GM23338 (cell line): ENCODE measurements at regions not wholly inside any gene's neighbourhood (a gene's known extent, or its start where the extent isn't known, plus 50 kb on each side); places are given as distances from the start of the nearest gene placed in this dataset.
A peak's percentile ranks its signal among the peaks of the same experiment; 100 is the strongest.

Source experiments
- ATAC-seq: fragments of 200-7000 bp; cut with Tn5 transposase; 3 replicates; pipeline ENCODE4 v1.9.1; 2020
- DNase-seq: peaks from one replicate; pipeline ENCODE4 v3.0.0-alpha.2; 2015; ENCODE audit warnings: low spot score
- H2AFZ ChIP-seq: fragments of 200-600 bp; sonication (generic); 2 replicates; pipeline ENCODE4 v1.8.0; 2016; ENCODE audit warnings: antibody characterized with exemption, mild to moderate bottlenecking, moderate library complexity
- H3F3A ChIP-seq: fragments of 200-600 bp; sonication (generic); replicated peaks from 2 replicates; pipeline ENCODE4 v1.8.0; 2017; ENCODE audit warnings: antibody characterized with exemption, mixed run types, low read depth
- H3K27ac ChIP-seq: fragments of 200-600 bp; sonication (generic); 2 replicates; pipeline ENCODE4 v1.6.1; 2016; ENCODE audit warnings: low read depth
- H3K27me3 ChIP-seq: fragments of 200-600 bp; sonication (generic); 2 replicates; pipeline ENCODE4 v1.8.0; 2016; ENCODE audit warnings: mild to moderate bottlenecking, mixed run types, moderate library complexity; ENCODE audit not compliant: insufficient read depth
- H3K36me3 ChIP-seq: fragments of 200-600 bp; sonication (generic); 2 replicates; pipeline ENCODE4 v1.8.0; 2016; ENCODE audit warnings: mild to moderate bottlenecking; ENCODE audit not compliant: insufficient read depth
- H3K4me1 ChIP-seq: fragments of 200-600 bp; sonication (generic); 2 replicates; pipeline ENCODE4 v1.8.0; 2016; ENCODE audit warnings: mild to moderate bottlenecking, moderate library complexity; ENCODE audit not compliant: insufficient read depth
- H3K4me2 ChIP-seq: fragments of 200-600 bp; sonication (generic); 2 replicates; pipeline ENCODE4 v1.7.1; 2017; ENCODE audit warnings: mixed run types
- H3K4me3 ChIP-seq: fragments of 200-600 bp; sonication (generic); 2 replicates; pipeline ENCODE4 v1.6.1; 2016; ENCODE audit warnings: mixed run types
- H3K79me2 ChIP-seq: fragments of 200-600 bp; sonication (generic); replicated peaks from 2 replicates; pipeline ENCODE4 v1.8.0; 2017; ENCODE audit warnings: mild to moderate bottlenecking; ENCODE audit not compliant: insufficient read depth
- H3K9me2 ChIP-seq: fragments of 200-600 bp; sonication (generic); 2 replicates; pipeline ENCODE4 v1.8.0; 2017; ENCODE audit not compliant: insufficient read depth
- H4K20me1 ChIP-seq: fragments of 200-600 bp; sonication (generic); replicated peaks from 2 replicates; pipeline ENCODE4 v1.8.0; 2017; ENCODE audit warnings: mild to moderate bottlenecking; ENCODE audit not compliant: insufficient read depth
- H3K27ac Mint-ChIP-seq: 2 replicates; pipeline ENCODE4 v1.8.0; 2020; ENCODE audit warnings: inconsistent platforms, mild to moderate bottlenecking, moderate library complexity, mixed read lengths
- H3K27me3 Mint-ChIP-seq: 3 replicates; pipeline ENCODE4 v1.8.0; 2022; ENCODE audit warnings: low read depth, mild to moderate bottlenecking, moderate library complexity, mixed read lengths, inconsistent platforms; ENCODE audit not compliant: insufficient read depth, poor library complexity
- H3K36me3 Mint-ChIP-seq: 3 replicates; pipeline ENCODE4 v1.8.0; 2021; ENCODE audit warnings: low read depth, mild to moderate bottlenecking, inconsistent platforms, moderate library complexity, mixed read lengths
- H3K4me1 Mint-ChIP-seq: 3 replicates; pipeline ENCODE4 v1.8.0; 2020; ENCODE audit warnings: mild to moderate bottlenecking, inconsistent platforms, mixed read lengths
- H3K4me3 Mint-ChIP-seq: 3 replicates; pipeline ENCODE4 v1.8.0; 2021; ENCODE audit warnings: moderate library complexity, mild to moderate bottlenecking, inconsistent platforms, mixed read lengths
- H3K9me3 Mint-ChIP-seq: 3 replicates; pipeline ENCODE4 v1.8.0; 2020; ENCODE audit warnings: moderate library complexity, mild to moderate bottlenecking, inconsistent platforms, mixed read lengths
- EZH2 ChIP-seq: fragments of 200-600 bp; sonication (generic); IDR thresholded peaks from one replicate; pipeline ENCODE4 v1.8.0; 2017; ENCODE audit warnings: antibody characterized with exemption, mild to moderate bottlenecking, low read depth; ENCODE audit not compliant: unreplicated experiment
- EZH2phosphoT487 ChIP-seq: fragments of 200-600 bp; sonication (generic); IDR thresholded peaks from one replicate; pipeline ENCODE4 v1.8.1; 2018; ENCODE audit warnings: antibody characterized with exemption; ENCODE audit not compliant: unreplicated experiment
- JUNB ChIP-seq: IDR thresholded peaks from one replicate; pipeline ENCODE4 v1.6.1; 2016; ENCODE audit warnings: antibody characterized with exemption; ENCODE audit not compliant: unreplicated experiment
- TF ChIP-seq, protein P1 (sequence below), 2 experiments: fragments of 200-600 bp in 1 of 2; sonication (generic) in 1 of 2; conservative IDR thresholded peaks; 2 replicates each; pipeline versions ENCODE4 v1.5.1 to v1.6.1; 2016 to 2017; ENCODE audit warnings: antibody characterized with exemption in 2 of 2, low read depth in 2 of 2, mild to moderate bottlenecking in 2 of 2, moderate library complexity in 1 of 2
- TF ChIP-seq, protein P2 (sequence below): IDR thresholded peaks from one replicate; pipeline ENCODE4 v1.6.1; 2018; ENCODE audit warnings: antibody characterized with exemption; ENCODE audit not compliant: unreplicated experiment

DNA sequence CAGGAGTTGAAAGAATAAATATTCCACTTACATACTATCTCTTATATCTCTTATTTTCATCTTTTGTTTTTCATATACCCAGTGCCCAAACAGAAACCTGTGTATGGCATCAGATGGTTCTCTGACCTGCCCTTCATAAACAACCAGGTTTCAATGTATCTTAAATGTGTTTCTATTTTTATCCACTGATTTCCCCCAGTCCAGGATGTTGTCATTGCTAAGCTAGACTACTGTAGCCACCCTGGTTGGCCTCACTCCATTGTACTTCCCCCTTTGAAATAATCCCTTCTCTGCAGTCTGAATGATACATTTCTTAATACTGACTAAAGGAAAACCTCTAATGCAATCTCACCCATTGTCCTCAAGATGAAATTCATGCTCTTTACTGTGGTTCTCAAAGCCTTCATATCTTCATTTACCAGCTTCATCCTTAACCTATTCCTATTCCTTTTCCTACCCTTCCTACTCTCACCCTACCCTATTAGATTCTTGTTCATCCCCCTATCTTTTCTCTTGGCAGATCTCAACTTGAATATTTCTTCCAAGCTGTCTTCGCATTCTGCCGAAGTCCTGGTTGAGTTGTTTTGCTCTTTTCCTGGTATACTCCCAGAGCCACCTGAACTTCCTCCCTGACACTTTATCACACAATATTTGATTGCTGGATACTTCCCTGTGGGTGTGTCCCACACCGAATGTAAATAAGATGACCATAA lies 312.4 kb downstream of the FOXG1 start:
- Mint-ChIP-seq H3K4me3 (no peak overlapping the region), H3K36me3 (no peaks in the 10 kb centered on the region), H3K4me1 (peaks cover 11% of the 10 kb centered on the region; the same call in 2 of the 3 replicates), H3K9me3 (no peaks in the 10 kb centered on the region), H3K27me3 (no peaks in the 10 kb centered on the region), H3K27ac (no peak overlapping the region)
- H3K4me1 ChIP-seq: no peaks in the 10 kb centered on the region
- no peak overlapping the region for H3K27ac ChIP-seq
- no peak overlapping the region for H3K4me2 ChIP-seq
- peak overlapping the region; percentile 4; the same call in 1 of the 2 replicates for H2AFZ ChIP-seq
- TF ChIP-seq JUNB (no peak), EZH2 (no peak), EZH2phosphoT487 (no peak)
- TF ChIP-seq, protein P1, sequence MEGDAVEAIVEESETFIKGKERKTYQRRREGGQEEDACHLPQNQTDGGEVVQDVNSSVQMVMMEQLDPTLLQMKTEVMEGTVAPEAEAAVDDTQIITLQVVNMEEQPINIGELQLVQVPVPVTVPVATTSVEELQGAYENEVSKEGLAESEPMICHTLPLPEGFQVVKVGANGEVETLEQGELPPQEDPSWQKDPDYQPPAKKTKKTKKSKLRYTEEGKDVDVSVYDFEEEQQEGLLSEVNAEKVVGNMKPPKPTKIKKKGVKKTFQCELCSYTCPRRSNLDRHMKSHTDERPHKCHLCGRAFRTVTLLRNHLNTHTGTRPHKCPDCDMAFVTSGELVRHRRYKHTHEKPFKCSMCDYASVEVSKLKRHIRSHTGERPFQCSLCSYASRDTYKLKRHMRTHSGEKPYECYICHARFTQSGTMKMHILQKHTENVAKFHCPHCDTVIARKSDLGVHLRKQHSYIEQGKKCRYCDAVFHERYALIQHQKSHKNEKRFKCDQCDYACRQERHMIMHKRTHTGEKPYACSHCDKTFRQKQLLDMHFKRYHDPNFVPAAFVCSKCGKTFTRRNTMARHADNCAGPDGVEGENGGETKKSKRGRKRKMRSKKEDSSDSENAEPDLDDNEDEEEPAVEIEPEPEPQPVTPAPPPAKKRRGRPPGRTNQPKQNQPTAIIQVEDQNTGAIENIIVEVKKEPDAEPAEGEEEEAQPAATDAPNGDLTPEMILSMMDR (conservative IDR thresholded peaks at IDR 0.05; ENCODE audit: low read depth in 2 of 2): no peak
- TF ChIP-seq, protein P2, sequence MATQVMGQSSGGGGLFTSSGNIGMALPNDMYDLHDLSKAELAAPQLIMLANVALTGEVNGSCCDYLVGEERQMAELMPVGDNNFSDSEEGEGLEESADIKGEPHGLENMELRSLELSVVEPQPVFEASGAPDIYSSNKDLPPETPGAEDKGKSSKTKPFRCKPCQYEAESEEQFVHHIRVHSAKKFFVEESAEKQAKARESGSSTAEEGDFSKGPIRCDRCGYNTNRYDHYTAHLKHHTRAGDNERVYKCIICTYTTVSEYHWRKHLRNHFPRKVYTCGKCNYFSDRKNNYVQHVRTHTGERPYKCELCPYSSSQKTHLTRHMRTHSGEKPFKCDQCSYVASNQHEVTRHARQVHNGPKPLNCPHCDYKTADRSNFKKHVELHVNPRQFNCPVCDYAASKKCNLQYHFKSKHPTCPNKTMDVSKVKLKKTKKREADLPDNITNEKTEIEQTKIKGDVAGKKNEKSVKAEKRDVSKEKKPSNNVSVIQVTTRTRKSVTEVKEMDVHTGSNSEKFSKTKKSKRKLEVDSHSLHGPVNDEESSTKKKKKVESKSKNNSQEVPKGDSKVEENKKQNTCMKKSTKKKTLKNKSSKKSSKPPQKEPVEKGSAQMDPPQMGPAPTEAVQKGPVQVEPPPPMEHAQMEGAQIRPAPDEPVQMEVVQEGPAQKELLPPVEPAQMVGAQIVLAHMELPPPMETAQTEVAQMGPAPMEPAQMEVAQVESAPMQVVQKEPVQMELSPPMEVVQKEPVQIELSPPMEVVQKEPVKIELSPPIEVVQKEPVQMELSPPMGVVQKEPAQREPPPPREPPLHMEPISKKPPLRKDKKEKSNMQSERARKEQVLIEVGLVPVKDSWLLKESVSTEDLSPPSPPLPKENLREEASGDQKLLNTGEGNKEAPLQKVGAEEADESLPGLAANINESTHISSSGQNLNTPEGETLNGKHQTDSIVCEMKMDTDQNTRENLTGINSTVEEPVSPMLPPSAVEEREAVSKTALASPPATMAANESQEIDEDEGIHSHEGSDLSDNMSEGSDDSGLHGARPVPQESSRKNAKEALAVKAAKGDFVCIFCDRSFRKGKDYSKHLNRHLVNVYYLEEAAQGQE: no peak
- H3K4me3 ChIP-seq: no peak overlapping the region
- ATAC-seq: no peak
- no peaks in the 10 kb centered on the region for H3K36me3 ChIP-seq
- no peak for DNase-seq
- no peaks in the 10 kb centered on the region for H3F3A ChIP-seq
- no peaks in the 10 kb centered on the region for H4K20me1 ChIP-seq
- no peaks in the 10 kb centered on the region for H3K27me3 ChIP-seq
- H3K79me2 ChIP-seq: no peaks in the 10 kb centered on the region
- no peaks in the 10 kb centered on the region for H3K9me2 ChIP-seq

DNA sequence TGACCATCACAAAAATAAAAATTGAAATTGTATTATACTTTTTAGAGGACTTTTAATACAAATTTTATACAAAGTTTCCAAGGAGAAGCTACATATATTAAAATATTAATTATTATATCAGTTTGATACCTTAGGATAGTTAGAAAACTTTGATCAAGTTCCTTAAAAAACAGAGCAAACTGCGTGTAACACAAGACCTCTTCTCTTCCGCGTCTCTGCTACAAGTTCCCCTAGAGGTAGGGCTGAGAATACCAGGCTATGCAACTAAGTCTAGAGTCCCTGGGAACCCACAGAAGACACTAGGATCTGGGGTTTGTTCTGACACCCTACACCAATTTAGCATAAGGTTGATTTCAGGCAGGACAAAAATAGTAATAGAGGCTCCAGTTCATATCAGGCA lies 319.0 kb downstream of the FOXG1 start:
- no peak overlapping the region for H3K4me2 ChIP-seq
- H3K27me3 ChIP-seq: no peaks in the 10 kb centered on the region
- H3K4me3 ChIP-seq: no peak overlapping the region
- no peak overlapping the region for H3K27ac ChIP-seq
- H3F3A ChIP-seq: no peaks in the 10 kb centered on the region
- Mint-ChIP-seq H3K36me3 (no peaks in the 10 kb centered on the region), H3K27ac (no peak overlapping the region), H3K27me3 (no peaks in the 10 kb centered on the region), H3K4me3 (no peak overlapping the region), H3K4me1 (no peaks in the 10 kb centered on the region), H3K9me3 (no peaks in the 10 kb centered on the region)
- ATAC-seq: peak; percentile 98
- H3K9me2 ChIP-seq: no peaks in the 10 kb centered on the region
- H3K36me3 ChIP-seq: no peaks in the 10 kb centered on the region
- H4K20me1 ChIP-seq: no peaks in the 10 kb centered on the region
- no peaks in the 10 kb centered on the region for H3K79me2 ChIP-seq
- TF ChIP-seq JUNB: no peak
- TF ChIP-seq, protein P1 (conservative IDR thresholded peaks at IDR 0.05; ENCODE audit: low read depth in 2 of 2): peak; percentile 44 to 50
- H3K4me1 ChIP-seq: no peaks in the 10 kb centered on the region
- no peak overlapping the region for H2AFZ ChIP-seq
- peak; percentile 74 for DNase-seq
